Spleen (tissue), 7 donors: ENCODE measurements at regions not wholly inside any gene's neighbourhood (a gene's known extent, or its start where the extent isn't known, plus 50 kb on each side); places are given as distances from the start of the nearest gene placed in this dataset.

Source experiments
- CTCF ChIP-seq, 11 experiments: fragments of 200-600 bp in 7 of 11; fragments of 450-650 bp in 4 of 11; sonication (generic) in 4 of 11; IDR thresholded peaks in 8 of 11; conservative IDR thresholded peaks in 3 of 11; 1 replicate in 7 of 11; 2 replicates in 4 of 11; pipeline versions ENCODE4 v1.4.0 to v1.8.0; 2016 to 2021; ENCODE audit warnings: antibody characterized with exemption in 11 of 11, inconsistent platforms in 4 of 11, mild to moderate bottlenecking in 1 of 11
- POLR2A ChIP-seq, 3 donors: fragments of 450-650 bp; IDR thresholded peaks; one replicate each; pipeline ENCODE4 v1.5.1; 2017; ENCODE audit warnings: antibody characterized with exemption in 3 of 3, mild to moderate bottlenecking in 1 of 3
- POLR2AphosphoS5 ChIP-seq, 3 donors: sonication (generic); formaldehyde crosslinking; IDR thresholded peaks; one replicate each; pipeline ENCODE4 v1.5.1; 2017; ENCODE audit warnings: antibody characterized with exemption in 3 of 3
- donor health status: DM: no; HTN: no; CAD: no; lungs with moderate emphysema.
- donor health status: DM: no; HTN: no; CAD: no.
- donor health status: DM: no; HTN: no; CAD: no.

DNA sequence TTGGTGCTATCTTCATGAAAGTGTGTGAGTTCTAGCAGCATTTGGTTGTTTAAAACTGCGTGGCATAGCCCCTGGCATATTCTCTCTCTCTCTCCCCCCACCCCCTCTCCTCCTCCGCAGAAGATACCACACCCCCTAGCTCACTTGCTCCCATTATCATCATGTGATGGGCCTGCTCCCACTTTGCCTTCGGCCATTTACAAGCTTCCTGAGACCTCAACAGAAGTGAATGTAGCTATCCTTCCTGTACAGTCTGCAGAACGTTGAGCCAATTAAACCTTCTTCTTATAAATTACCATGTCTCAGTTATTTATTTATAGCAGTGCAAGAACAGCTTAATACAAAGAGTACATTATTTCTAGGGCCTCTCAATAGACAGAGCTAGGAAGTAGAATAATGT, 1032.5 kb upstream of the CADM2 start:
- no peak for TF ChIP-seq CTCF (IDR thresholded peaks at IDR 0.05 in 8 of 11, conservative IDR thresholded peaks at IDR 0.05 in 3 of 11)
- TF ChIP-seq POLR2A (IDR thresholded peaks at IDR 0.05), result no peak
- TF ChIP-seq POLR2AphosphoS5 (IDR thresholded peaks at IDR 0.05), result no peak
